Uterus (tissue), 2 donors: ENCODE measurements at regions not wholly inside any gene's neighbourhood (a gene's known extent, or its start where the extent isn't known, plus 50 kb on each side); places are given as distances from the start of the nearest gene placed in this dataset.

Source experiments
- POLR2A ChIP-seq, 2 donors: fragments of 450-650 bp; IDR thresholded peaks; one replicate each; pipeline ENCODE4 v1.6.1; 2016; ENCODE audit warnings: antibody characterized with exemption in 2 of 2, mild to moderate bottlenecking in 1 of 2, moderate library complexity in 1 of 2
- TF ChIP-seq, protein P1 (sequence below), 4 experiments: fragments of 200-600 bp in 2 of 4; fragments of 450-650 bp in 2 of 4; sonication (generic) in 2 of 4; IDR thresholded peaks; one replicate each; pipeline ENCODE4 v1.5.1; 2016 to 2019; ENCODE audit warnings: antibody characterized with exemption in 4 of 4, mild to moderate bottlenecking in 2 of 4, moderate library complexity in 1 of 4

DNA sequence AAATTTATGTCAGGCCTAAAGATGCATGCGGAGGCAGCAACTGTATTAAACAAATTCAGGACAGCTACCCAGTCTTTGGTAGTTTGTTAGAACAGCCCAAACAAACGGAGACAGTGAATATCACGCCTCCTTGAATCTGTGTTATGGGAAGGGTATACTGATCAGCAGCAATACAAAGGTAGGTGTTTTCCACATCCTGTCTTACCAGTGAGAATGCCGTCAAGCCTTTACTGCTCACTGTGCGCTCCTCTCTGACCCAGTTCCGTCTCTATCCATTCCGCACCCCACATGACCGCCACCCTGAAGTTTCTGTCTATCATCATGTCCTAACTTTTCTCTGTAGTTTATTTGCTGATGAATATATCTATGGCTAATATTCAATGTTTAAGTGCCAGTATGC, 473.3 kb downstream of the LPIN1 start:
- no peak for TF ChIP-seq POLR2A (IDR thresholded peaks at IDR 0.05)
- TF ChIP-seq, protein P1, sequence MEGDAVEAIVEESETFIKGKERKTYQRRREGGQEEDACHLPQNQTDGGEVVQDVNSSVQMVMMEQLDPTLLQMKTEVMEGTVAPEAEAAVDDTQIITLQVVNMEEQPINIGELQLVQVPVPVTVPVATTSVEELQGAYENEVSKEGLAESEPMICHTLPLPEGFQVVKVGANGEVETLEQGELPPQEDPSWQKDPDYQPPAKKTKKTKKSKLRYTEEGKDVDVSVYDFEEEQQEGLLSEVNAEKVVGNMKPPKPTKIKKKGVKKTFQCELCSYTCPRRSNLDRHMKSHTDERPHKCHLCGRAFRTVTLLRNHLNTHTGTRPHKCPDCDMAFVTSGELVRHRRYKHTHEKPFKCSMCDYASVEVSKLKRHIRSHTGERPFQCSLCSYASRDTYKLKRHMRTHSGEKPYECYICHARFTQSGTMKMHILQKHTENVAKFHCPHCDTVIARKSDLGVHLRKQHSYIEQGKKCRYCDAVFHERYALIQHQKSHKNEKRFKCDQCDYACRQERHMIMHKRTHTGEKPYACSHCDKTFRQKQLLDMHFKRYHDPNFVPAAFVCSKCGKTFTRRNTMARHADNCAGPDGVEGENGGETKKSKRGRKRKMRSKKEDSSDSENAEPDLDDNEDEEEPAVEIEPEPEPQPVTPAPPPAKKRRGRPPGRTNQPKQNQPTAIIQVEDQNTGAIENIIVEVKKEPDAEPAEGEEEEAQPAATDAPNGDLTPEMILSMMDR (IDR thresholded peaks at IDR 0.05), result no peak
